ENCODE measurements at regions not wholly inside any gene's neighbourhood (a gene's known extent, or its start where the extent isn't known, plus 50 kb on each side); places are given as distances from the start of the nearest gene placed in this dataset.

DNA sequence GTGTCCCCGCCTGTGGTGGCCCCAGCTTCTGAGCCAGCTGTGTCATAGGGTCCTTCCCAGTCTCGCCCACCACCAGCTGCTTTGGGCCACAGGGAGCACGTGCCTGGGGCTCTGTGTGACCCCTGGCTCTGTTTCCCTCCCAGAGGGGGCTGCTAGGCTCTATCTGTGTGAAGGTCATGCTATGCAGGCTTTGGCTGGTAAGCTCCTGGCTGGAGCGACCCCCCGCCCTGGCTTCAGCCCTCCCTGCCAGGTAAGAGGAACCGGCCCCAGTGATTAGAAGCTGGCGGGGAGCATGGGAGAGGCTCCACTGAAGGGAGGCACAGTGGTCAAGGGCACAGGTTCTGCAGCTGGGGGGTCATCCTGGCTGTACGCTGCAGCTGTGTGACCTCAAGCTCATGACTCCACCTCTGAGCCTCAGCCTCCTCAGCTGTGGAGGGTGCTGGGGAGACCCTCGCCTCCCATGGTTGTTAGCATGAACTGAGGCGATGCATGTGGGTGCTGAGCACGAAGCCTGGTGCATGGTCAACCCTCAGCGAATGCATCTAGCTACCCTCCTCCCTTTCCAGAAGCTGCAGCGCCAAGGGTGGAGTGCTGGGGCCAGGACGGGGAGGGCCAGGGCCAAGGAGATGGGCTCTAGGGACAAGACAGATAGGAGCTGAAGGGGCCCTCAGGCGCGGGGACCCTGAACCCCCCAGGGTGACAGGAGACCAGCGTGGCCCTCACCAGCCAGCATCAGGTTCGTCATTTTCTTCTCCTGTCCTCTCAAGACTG is 163.8 kb upstream of the MVB12B start:
- TF ChIP-seq, protein P1, sequence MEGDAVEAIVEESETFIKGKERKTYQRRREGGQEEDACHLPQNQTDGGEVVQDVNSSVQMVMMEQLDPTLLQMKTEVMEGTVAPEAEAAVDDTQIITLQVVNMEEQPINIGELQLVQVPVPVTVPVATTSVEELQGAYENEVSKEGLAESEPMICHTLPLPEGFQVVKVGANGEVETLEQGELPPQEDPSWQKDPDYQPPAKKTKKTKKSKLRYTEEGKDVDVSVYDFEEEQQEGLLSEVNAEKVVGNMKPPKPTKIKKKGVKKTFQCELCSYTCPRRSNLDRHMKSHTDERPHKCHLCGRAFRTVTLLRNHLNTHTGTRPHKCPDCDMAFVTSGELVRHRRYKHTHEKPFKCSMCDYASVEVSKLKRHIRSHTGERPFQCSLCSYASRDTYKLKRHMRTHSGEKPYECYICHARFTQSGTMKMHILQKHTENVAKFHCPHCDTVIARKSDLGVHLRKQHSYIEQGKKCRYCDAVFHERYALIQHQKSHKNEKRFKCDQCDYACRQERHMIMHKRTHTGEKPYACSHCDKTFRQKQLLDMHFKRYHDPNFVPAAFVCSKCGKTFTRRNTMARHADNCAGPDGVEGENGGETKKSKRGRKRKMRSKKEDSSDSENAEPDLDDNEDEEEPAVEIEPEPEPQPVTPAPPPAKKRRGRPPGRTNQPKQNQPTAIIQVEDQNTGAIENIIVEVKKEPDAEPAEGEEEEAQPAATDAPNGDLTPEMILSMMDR (IDR thresholded peaks at IDR 0.05; ENCODE audit: low read depth, low read length): no peak

DNA sequence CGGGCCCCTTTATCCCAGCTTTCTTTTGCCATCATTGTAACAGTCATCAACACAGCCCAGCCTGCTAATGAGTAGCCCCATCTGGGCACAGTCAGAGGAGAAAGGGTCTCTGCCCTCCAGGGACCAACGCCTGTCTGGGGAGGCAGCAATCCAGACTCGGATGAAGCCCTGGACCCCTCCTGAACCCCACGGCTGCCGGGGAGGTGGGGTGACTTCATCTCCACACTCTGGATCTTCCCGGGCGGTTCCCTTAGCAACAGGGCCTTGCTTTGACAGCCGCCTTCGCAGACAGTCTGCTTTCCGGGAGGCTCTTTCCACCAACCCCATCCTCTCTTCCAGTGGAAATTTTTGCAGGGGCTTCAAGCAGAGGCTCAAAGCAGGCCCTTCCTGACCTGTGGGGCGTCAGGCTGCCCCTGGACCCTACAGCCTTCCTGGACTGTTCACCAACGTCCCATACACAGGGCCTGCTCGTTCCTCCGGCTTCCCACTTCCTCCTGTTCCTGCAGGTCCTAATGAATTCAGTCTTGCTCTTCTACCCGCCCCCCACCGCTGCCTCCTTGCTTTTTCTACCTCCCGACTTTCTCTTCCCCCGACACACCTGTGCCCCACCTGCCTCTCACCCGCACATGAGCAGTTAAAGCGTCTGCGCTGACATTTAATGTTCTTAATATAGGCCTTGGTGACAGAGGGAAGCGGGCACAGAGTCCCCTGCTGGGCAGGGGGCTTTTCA is 161.7 kb upstream of the MVB12B start:
- no peak for DNase-seq (ENCODE audit: low read depth, low spot score)
- CTCF ChIA-PET: no interaction called here
- TF ChIP-seq, protein P1 (IDR thresholded peaks at IDR 0.05; ENCODE audit: low read depth, low read length): no peak
- POLR2A ChIA-PET: no interaction called here
- H3K9me3 ChIP-seq (ENCODE audit: control insufficient read depth, insufficient read depth, low read length): no peaks in the 10 kb centered on the region; the same call in 1 of the 2 replicates
- H3K4me3 ChIP-seq (ENCODE audit: low read depth, low read length): no peak overlapping the region
- peaks cover 9% of the 10 kb centered on the region for H3K27me3 ChIP-seq (ENCODE audit: control insufficient read depth, insufficient read depth, low read length)
- H3K27ac ChIP-seq (ENCODE audit: low read depth, low read length): no peak overlapping the region

More for the DNA sequence above, 163.8 kb upstream of the MVB12B start:
- no peaks in the 10 kb centered on the region; the same call in 1 of the 2 replicates for H3K9me3 ChIP-seq (ENCODE audit: control insufficient read depth, insufficient read depth, low read length)
- ChIA-PET POLR2A (no interaction called here), CTCF (no interaction called here)
- peaks cover 18% of the 10 kb centered on the region for H3K27me3 ChIP-seq (ENCODE audit: control insufficient read depth, insufficient read depth, low read length)
- no peak overlapping the region for H3K27ac ChIP-seq (ENCODE audit: low read depth, low read length)
- no peak overlapping the region for H3K4me3 ChIP-seq (ENCODE audit: low read depth, low read length)
- no peak for DNase-seq (ENCODE audit: low read depth, low spot score)

DNA sequence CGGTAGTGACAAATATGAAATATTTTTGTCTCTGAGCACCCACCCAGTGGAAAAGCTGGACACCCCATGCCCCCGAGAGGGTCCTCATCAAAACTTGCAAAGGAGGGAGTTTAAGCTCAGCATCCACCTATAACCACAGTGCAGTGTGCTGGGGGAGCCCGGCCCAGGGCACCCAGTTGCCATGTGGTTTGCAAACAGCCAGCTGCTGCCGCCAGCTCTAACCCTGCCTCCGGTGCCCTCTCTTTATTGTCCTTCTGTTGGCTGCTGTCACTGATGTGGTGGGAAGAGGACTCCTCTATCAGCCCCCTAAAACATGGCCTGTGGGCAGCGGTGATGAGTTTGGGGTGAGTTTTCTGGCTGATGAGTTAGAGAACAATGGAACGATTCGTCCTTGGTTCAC is 160.9 kb upstream of the MVB12B start:
- Histone ChIP-seq H3K4me3 (ENCODE audit: low read depth, low read length) (no peak overlapping the region), H3K27ac (ENCODE audit: low read depth, low read length) (no peak overlapping the region), H3K9me3 (ENCODE audit: control insufficient read depth, insufficient read depth, low read length) (no peaks in the 10 kb centered on the region; the same call in 1 of the 2 replicates), H3K27me3 (ENCODE audit: control insufficient read depth, insufficient read depth, low read length) (peaks cover 5% of the 10 kb centered on the region)
- TF ChIP-seq, protein P1 (IDR thresholded peaks at IDR 0.05; ENCODE audit: low read depth, low read length): no peak
- no peak for DNase-seq (ENCODE audit: low read depth, low spot score)
- CTCF ChIA-PET: no interaction called here
- POLR2A ChIA-PET: no interaction called here

DNA sequence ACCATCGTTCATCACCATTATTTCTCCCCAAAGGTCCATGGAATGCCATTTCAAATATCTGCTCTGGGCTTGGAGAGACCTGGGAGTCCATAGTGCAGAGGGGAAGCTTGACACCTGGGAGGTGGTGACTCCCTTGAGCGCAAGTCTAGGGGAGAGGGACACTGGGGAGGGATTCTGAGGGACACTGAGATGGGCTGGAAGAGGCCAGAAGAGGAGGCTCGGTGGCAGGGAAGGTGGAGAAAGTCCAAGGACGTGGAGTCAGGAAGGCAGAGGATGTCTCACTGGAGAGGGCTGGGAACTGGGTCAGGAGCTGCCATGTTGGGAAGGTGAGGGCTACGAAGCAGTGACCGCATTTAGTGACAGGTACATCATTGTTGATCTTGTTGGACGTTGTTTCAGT is 160.3 kb upstream of the MVB12B start:
- Histone ChIP-seq H3K27ac (ENCODE audit: low read depth, low read length) (no peak overlapping the region), H3K4me3 (ENCODE audit: low read depth, low read length) (no peak overlapping the region), H3K27me3 (ENCODE audit: control insufficient read depth, insufficient read depth, low read length) (peaks cover 5% of the 10 kb centered on the region), H3K9me3 (ENCODE audit: control insufficient read depth, insufficient read depth, low read length) (no peaks in the 10 kb centered on the region; the same call in 1 of the 2 replicates)
- ChIA-PET CTCF (no interaction called here), POLR2A (no interaction called here)
- DNase-seq (ENCODE audit: low read depth, low spot score): no peak
- TF ChIP-seq, protein P1 (IDR thresholded peaks at IDR 0.05; ENCODE audit: low read depth, low read length): no peak

DNA sequence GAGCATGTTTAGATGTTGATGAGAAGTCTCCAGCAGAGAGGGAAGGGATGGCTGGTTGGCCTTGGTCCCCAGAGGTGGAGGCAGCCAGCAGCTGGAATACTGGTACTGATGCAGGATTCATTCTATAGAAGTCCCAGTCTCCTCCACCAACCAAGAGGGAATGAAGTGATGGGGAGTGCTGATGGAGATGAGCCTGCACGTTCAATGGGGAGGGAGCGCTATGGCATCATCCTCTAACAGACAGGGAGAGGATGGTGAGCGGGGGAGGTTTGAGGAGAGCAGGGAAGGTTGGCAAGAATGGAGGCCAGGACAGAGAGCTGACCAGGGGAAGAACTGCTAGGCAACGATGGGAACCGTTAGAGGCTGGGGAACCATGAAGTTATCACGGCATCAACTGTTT is 159.8 kb upstream of the MVB12B start:
- peaks cover 5% of the 10 kb centered on the region for H3K27me3 ChIP-seq (ENCODE audit: control insufficient read depth, insufficient read depth, low read length)
- no peak for DNase-seq (ENCODE audit: low read depth, low spot score)
- H3K4me3 ChIP-seq (ENCODE audit: low read depth, low read length): no peak overlapping the region
- ChIA-PET CTCF (no interaction called here), POLR2A (no interaction called here)
- no peaks in the 10 kb centered on the region; the same call in 1 of the 2 replicates for H3K9me3 ChIP-seq (ENCODE audit: control insufficient read depth, insufficient read depth, low read length)
- TF ChIP-seq, protein P1 (IDR thresholded peaks at IDR 0.05; ENCODE audit: low read depth, low read length): no peak
- H3K27ac ChIP-seq (ENCODE audit: low read depth, low read length): no peak overlapping the region

Data from AG04450 (cell line).